ENCODE measurements at regions not wholly inside any gene's neighbourhood (a gene's known extent, or its start where the extent isn't known, plus 50 kb on each side); places are given as distances from the start of the nearest gene placed in this dataset.

- Mint-ChIP-seq H3K4me1 (peaks cover 3% of the 10 kb centered on the region), H3K4me3 (no peak overlapping the region), H3K36me3 (no peaks in the 10 kb centered on the region), H3K27ac (no peak overlapping the region), H3K27me3 (ENCODE audit: insufficient read depth, low read depth) (peaks cover 5% of the 10 kb centered on the region), H3K9me3 (peaks cover 8% of the 10 kb centered on the region)
- Histone ChIP-seq H3K4me2 (no peak overlapping the region), H3K4me1 (peaks cover 14% of the 10 kb centered on the region), H4K20me1 (ENCODE audit: low read depth) (no peaks in the 10 kb centered on the region), H3K79me2 (ENCODE audit: low read depth) (no peaks in the 10 kb centered on the region), H3K9me3 (ENCODE audit: low read depth) (no peaks in the 10 kb centered on the region), H3K27me3 (no peaks in the 10 kb centered on the region), H3K9ac (no peak overlapping the region), H2AFZ (replicated peaks) (no peak overlapping the region), H3K4me3 (no peak overlapping the region), H3K27ac (no peak overlapping the region), H3F3A (ENCODE audit: low read depth) (no peaks in the 10 kb centered on the region), H3K36me3 (no peaks in the 10 kb centered on the region)
- DNase-seq (ENCODE audit: low spot score) = no peak
- TF ChIP-seq EZH2 (IDR thresholded peaks at IDR 0.05) (no peak), CTCF (IDR thresholded peaks at IDR 0.05) (no peak), EZH2phosphoT487 (IDR thresholded peaks at IDR 0.05) (no peak)
These were observed 167.2 kb upstream of the IRX4 start for GRCh38 chr5:2049876-2050275.

GRCh38 chr5:2048664-2049063, 165.9 kb upstream of the IRX4 start:
- H3K27me3 Mint-ChIP-seq (ENCODE audit: insufficient read depth, low read depth) = peaks cover 5% of the 10 kb centered on the region
- Histone ChIP-seq H3K27me3 (no peaks in the 10 kb centered on the region), H3K4me2 (no peak overlapping the region), H3K4me1 (peaks cover 14% of the 10 kb centered on the region), H3K27ac (no peak overlapping the region), H3K36me3 (no peaks in the 10 kb centered on the region), H3K4me3 (no peak overlapping the region), H3K79me2 (ENCODE audit: low read depth) (no peaks in the 10 kb centered on the region), H3K9me3 (ENCODE audit: low read depth) (no peaks in the 10 kb centered on the region), H3K9ac (no peak overlapping the region), H3F3A (ENCODE audit: low read depth) (no peaks in the 10 kb centered on the region), H2AFZ (replicated peaks) (no peak overlapping the region), H4K20me1 (ENCODE audit: low read depth) (no peaks in the 10 kb centered on the region)
- H3K4me3 Mint-ChIP-seq = no peak overlapping the region
- H3K9me3 Mint-ChIP-seq = peaks cover 13% of the 10 kb centered on the region
- no peaks in the 10 kb centered on the region for H3K36me3 Mint-ChIP-seq
- no peak overlapping the region for H3K27ac Mint-ChIP-seq
- TF ChIP-seq EZH2 (IDR thresholded peaks at IDR 0.05) (no peak), CTCF (IDR thresholded peaks at IDR 0.05) (no peak), EZH2phosphoT487 (IDR thresholded peaks at IDR 0.05) (no peak)
- no peak for DNase-seq (ENCODE audit: low spot score)
- H3K4me1 Mint-ChIP-seq = peaks cover 3% of the 10 kb centered on the region

- H3K27me3 Mint-ChIP-seq (ENCODE audit: insufficient read depth, low read depth) = peaks cover 8% of the 10 kb centered on the region
- no peaks in the 10 kb centered on the region for H3K9me3 ChIP-seq (ENCODE audit: low read depth)
- no peak for TF ChIP-seq CTCF (IDR thresholded peaks at IDR 0.05)
- no peak for TF ChIP-seq EZH2phosphoT487 (IDR thresholded peaks at IDR 0.05)
- no peak for TF ChIP-seq EZH2 (IDR thresholded peaks at IDR 0.05)
These were observed 164.7 kb upstream of the IRX4 start for GRCh38 chr5:2047341-2047927.

More at GRCh38 chr5:2047341-2047927, 164.7 kb upstream of the IRX4 start:
- peaks cover 15% of the 10 kb centered on the region for H3K9me3 Mint-ChIP-seq
- no peak overlapping the region for H3K4me2 ChIP-seq
- no peaks in the 10 kb centered on the region for H4K20me1 ChIP-seq (ENCODE audit: low read depth)
- H3K36me3 ChIP-seq = no peaks in the 10 kb centered on the region
- H3K4me3 ChIP-seq = no peak overlapping the region
- H3K4me3 Mint-ChIP-seq = no peak overlapping the region
- no peaks in the 10 kb centered on the region for H3K27me3 ChIP-seq
- H3K27ac ChIP-seq = no peak overlapping the region
- no peaks in the 10 kb centered on the region for H3K79me2 ChIP-seq (ENCODE audit: low read depth)
- H3K27ac Mint-ChIP-seq = no peak overlapping the region
- no peak overlapping the region for H3K9ac ChIP-seq
- no peak overlapping the region for H2AFZ ChIP-seq (replicated peaks)
- H3K4me1 ChIP-seq = peaks cover 14% of the 10 kb centered on the region
- DNase-seq (ENCODE audit: low spot score) = no peak
- H3F3A ChIP-seq (ENCODE audit: low read depth) = no peaks in the 10 kb centered on the region
- no peaks in the 10 kb centered on the region for H3K36me3 Mint-ChIP-seq
- H3K4me1 Mint-ChIP-seq = peaks cover 3% of the 10 kb centered on the region

All from neural progenitor cell (in vitro differentiated cells).